G401.6 (cell line): ENCODE measurements at regions not wholly inside any gene's neighbourhood (a gene's known extent, or its start where the extent isn't known, plus 50 kb on each side); places are given as distances from the start of the nearest gene placed in this dataset.
"Not testable (repeated sequence)": the region's sequence is repeated elsewhere in the genome, so short reads cannot be mapped to it uniquely, and the experiment has no call there.

Experiments used
- FAIRE-seq: peaks from 2 replicates; lab custom pipeline; 2012; peaks lifted over from hg19 to GRCh38; lab: Jason Lieb, UNC

- FAIRE-seq: no peak
These were observed 119.6 kb upstream of the BRWD3 start for GRCh38 chrX:80929251-80929650.

GRCh38 chrX:80917919-80918318, 108.2 kb upstream of the BRWD3 start:
- no peak for FAIRE-seq

- not testable (repeated sequence) for FAIRE-seq
These were observed 102.7 kb upstream of the BRWD3 start for GRCh38 chrX:80912351-80912750.

- no peak for FAIRE-seq
These were observed 70.2 kb upstream of the BRWD3 start for GRCh38 chrX:80879916-80880315.

GRCh38 chrX:80879143-80879542, 69.5 kb upstream of the BRWD3 start:
- FAIRE-seq: no peak

- peak; percentile 93 for FAIRE-seq
These were observed 67.2 kb upstream of the BRWD3 start for GRCh38 chrX:80876877-80877276.
